ENCODE measurements at regions not wholly inside any gene's neighbourhood (a gene's known extent, or its start where the extent isn't known, plus 50 kb on each side); places are given as distances from the start of the nearest gene placed in this dataset.

DNA sequence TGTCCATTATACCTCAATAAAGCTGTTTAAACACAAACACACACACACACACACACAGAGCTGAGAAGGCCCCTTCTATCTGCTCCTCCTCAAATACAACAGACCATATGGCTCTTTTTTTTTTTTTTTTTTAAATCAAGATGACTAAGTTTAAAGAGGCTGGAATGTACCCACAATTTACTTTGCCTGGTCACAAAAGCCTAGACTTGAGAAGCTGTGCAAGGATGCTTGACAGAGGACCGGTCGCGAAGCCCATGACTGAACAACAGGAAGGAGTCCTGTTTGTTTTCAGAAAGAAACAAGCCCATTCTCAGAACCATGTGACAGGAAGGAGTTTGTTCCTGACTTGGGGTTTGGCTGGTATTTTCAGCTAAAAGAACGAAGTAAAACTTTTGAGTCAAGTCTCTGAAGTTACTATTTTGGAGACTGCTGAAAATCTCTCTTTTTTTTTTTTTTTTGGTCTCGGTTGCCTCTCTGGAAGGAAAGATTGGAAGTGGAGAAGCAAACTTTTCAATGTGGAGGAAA lies 650.9 kb upstream of the TENM3 start:
- TF ChIP-seq CTCF (IDR thresholded peaks at IDR 0.05) (no peak), POLR2A (IDR thresholded peaks at IDR 0.05) (no peak)

All from heart left ventricle (tissue), 13 donors.